Neural progenitor cell (in vitro differentiated cells): ENCODE measurements at regions not wholly inside any gene's neighbourhood (a gene's known extent, or its start where the extent isn't known, plus 50 kb on each side); places are given as distances from the start of the nearest gene placed in this dataset.

Experiments used
- CTCF ChIP-seq: fragments of 200-600 bp; sonication (generic); IDR thresholded peaks from 2 replicates; pipeline ENCODE4 v1.5.1; 2017; ENCODE audit warnings: antibody characterized with exemption, mild to moderate bottlenecking
- EZH2 ChIP-seq: fragments of 200-600 bp; sonication (generic); IDR thresholded peaks from 2 replicates; pipeline ENCODE4 v1.6.1; 2017; ENCODE audit warnings: antibody characterized with exemption, mild to moderate bottlenecking, moderate library complexity

- no peak for TF ChIP-seq CTCF
- no peak for TF ChIP-seq EZH2
Observed at GRCh38 chr6:147906361-147906760, 397.9 kb downstream of the SAMD5 start.
